ENCODE measurements at regions not wholly inside any gene's neighbourhood (a gene's known extent, or its start where the extent isn't known, plus 50 kb on each side); places are given as distances from the start of the nearest gene placed in this dataset.
A peak's percentile ranks its signal among the peaks of the same experiment; 100 is the strongest.
"Not testable (repeated sequence)": the region's sequence is repeated elsewhere in the genome, so short reads cannot be mapped to it uniquely, and the experiment has no call there.

- no peak for DNase-seq (ENCODE audit: low spot score)
Observed at GRCh38 chr17:53061446-53061845, 761.3 kb upstream of the KIF2B start.

DNA sequence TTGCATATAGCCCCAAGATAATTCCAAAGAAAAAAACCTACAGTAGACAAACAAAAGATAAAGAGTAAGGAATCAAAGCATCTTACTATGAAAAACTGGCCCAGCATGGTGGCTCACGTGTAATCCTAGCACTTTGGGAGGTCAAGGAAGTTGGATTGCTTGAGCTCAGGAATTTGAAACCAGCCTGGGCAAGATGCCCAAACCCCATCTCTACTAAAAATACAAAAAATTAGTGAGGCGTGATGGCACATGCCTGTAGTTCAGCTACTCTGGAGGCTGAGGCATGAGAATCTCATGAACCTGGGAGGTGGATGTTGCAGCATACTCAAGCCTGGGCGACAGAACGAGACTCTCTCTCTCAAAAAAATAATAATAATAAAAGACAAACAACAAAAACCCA, 764.7 kb upstream of the KIF2B start:
- DNase-seq (ENCODE audit: low spot score): no peak

DNA sequence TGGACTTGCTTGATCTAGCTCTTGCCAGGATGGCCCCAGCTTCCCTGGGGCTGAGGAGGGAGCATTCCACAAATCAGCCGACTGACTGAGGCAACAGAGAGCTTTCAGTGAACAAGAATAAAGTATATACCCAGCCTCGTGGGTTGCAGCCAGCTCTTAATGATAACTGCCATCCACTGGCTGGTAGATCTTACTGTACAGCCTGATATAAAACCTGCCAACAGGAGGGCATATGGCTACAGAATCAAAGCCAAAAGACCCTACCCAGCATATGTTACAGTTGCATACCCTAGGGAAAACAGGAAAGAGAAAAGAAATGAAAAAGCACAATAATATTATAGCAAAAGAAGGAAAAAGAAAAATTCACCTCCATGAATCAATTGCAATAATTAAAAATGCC, 775.9 kb upstream of the KIF2B start:
- DNase-seq (ENCODE audit: low spot score): no peak

- DNase-seq (ENCODE audit: low spot score): no peak
Observed at GRCh38 chr17:53039981-53040380, 782.7 kb upstream of the KIF2B start.

DNA sequence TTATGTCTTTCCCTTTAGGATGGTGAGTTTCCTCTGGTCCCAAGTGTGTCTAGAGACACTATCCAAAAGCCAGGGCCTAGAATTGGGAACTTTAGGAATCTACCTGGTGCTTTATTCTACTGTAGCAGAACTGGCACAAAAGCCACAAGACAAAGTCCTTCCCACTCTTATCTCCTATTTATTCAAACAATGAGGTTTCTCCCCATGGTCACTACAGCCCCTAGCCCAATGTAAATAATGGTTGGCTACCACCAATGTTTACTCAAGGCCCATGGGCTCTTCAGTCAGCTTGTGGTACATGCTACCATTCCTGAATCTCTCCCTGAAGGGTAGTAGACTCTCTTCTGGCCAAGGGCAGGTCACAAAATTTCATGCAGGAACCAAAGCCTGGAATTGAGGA, 789.4 kb upstream of the KIF2B start:
- no peak for DNase-seq (ENCODE audit: low spot score)

DNA sequence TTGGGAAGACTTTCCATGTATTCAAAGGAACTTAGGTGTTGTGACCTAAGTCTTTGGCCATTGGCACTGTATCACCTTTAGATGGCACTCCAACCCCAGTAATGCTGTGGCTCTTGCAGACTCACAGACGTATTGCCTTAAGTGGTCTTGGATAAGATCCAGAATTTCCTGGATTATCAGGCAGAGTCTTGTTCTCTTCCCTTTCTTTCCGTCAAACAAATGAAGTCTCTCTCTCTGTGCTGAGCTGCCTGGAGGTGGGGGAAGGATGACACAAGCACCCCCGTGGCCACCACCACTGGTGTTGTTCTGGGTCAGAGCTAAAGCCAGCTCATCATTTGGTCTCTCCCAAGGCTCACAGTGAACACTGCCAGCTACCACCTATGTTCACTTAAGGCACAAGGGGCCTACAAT, 789.9 kb upstream of the KIF2B start:
- peak; percentile 32 for DNase-seq (ENCODE audit: low spot score)

DNA sequence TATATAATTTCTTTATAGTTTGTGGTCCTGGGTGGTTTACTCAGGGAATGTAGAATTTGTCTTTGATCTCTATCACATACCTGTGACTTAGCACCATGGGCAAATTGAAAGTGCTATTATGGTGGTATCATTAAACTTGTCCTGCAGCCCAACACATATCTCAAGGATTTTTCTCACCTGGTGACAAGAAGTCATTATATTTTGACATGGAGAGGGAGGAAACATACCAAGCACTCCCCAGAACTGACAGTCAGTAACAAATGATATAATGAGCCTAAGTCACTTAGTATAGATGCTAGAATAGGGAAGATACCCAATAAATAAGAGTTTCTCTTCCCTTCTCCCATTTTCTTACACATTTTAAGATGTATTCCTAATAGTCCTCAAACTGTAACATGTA, 805.5 kb upstream of the KIF2B start:
- DNase-seq (ENCODE audit: low spot score): no peak

DNA sequence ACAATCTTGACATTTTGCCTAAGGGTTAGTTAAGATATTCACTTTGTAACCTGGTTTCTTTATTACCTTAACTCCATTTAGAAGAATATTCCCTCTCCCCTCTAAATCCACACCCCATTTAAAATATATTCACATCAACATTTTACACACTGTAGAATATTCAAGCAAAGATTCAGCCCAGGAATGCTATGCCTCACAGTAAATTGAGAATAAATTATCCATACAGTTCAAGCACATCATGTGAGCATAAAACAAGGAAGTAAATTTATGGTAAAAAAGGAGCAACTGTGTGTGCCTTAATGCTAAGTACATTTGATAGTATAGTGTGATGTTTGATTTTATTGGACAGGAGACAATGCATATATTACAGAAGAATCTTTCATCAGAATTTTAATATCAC, 806.6 kb upstream of the KIF2B start:
- no peak for DNase-seq (ENCODE audit: low spot score)

- DNase-seq (ENCODE audit: low spot score): no peak
Observed at GRCh38 chr17:53012364-53012763, 810.4 kb upstream of the KIF2B start.

DNA sequence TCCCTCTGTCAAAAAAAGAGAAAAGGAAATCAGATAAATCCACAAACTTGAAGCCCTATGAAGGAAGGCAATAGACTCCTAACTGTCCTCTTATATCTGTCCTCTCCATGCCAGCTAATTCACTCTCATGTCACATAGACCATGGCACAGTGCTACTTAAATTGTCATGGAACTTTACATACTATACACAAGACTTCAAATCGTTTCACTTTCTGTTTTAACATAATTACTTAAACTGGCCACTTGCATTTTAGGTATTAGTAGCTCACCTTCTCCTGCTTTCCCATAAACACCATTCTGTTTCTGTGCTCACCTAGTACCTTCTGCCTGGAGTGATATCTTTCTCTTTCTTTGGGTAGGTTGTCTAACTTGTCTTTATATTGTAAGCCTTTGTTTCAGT, 816.7 kb upstream of the KIF2B start:
- no peak for DNase-seq (ENCODE audit: low spot score)

GRCh38 chr17:53004902-53005301, 817.8 kb upstream of the KIF2B start:
- DNase-seq (ENCODE audit: low spot score): no peak

DNA sequence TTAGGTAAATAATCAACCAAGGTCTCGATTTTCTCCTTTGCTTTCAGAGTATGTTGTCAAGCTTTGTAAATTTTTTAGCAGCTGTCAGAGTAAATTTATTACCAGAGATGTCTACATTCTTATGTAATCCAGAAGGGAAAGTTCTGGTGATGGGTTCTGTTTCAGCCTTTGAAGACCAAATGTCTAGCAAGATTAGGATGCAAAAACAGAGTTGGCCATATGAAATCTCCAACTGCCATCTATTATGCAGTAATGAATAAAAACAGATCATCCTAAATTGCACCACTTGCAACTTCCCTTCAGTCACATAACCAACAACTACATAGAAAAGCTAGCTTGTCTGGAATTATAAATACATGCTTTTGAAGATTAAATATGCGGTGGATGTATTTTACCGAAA, 826.8 kb upstream of the KIF2B start:
- DNase-seq (ENCODE audit: low spot score): no peak

GRCh38 chr17:52995147-52995546, 827.6 kb upstream of the KIF2B start:
- DNase-seq (ENCODE audit: low spot score): no peak

DNA sequence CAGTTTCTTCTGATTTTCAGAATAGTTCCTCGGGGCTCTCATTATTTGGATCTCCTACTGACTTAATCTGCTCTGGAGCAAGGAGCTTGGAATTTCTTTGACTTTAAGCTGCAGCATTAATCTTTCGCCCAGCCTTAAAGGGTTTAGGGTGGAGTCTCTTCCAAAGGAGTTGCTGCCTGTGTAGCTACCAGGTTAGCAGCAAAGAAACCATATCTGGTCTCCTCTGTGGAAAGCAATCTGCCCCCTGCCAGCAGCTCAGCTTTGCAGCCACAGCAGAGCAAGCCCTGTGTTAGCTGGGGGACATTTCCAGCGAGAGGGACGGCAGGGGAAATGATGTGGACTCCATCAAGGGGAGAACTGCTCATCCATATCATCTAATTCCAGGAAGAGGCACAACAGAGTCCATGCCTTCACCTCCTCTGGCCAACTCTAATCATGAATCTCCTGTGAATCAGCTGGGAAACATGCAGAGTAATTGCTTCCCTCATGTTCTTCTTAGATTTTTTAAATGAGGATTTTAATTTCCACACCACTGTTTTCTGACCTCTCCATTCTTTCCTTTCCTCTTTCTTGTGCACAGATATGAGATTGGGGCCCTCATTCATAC, 827.6 kb upstream of the CA10 start:
- no peak for DNase-seq (ENCODE audit: low spot score)

DNA sequence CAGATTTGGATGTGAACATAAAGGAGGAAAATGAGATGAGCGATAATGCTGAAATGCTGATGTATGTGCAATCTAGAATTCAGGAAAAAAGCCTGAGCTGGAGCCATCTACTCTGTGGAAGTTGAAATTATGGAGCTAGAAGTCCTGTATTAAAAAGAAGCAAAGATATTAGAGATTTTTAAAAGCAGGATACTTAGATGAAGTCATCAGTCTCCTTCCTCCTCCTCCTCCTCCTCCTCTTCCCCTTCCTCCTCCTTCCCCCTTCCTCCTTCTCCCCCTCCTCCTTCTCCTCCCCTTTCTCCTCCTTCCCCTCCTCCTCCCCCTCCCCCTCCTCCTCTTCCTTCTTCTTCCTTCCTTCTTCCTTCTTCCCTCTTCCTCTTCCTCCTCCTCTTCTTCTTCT, 823.8 kb upstream of the CA10 start:
- DNase-seq (ENCODE audit: low spot score): no peak

DNA sequence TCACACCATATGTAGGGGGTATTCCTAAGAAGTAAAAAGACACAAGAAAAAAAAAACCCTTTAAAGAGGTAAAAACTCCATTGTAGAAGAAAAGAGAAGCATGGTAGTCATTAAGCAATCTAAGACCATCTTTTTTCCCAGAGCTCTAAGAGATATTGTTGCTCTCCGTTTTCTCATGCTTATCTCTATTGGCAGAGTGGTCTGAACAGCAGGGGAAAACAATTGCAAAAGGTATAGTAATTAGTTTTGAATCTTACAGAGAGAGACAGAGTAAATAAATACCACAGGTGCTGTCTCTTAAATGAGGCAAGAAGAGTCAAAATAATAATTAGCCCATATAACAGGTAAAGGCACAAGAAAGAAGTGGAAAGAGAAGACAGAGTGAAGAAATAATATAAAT, 821.4 kb upstream of the CA10 start:
- DNase-seq (ENCODE audit: low spot score): no peak

DNA sequence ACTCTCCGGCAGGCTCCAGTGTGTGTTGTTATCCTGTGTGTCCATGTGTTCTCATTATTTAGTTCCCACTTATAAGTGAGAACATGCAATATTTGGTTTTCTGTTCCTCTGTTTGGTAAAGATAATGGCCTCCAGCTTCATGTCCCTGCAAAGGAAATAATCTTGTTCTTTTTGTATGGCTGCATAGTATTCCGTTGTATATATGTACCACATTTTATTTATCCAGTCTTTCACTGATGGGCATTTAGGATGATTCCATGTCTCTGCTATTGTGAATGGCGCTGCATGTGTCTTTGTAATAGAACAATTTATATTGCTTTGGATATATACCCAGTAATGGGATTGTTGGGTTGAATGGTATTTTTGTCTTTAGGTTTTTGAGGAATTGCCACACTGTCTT, 807.3 kb upstream of the CA10 start:
- DNase-seq (ENCODE audit: low spot score): no peak

DNA sequence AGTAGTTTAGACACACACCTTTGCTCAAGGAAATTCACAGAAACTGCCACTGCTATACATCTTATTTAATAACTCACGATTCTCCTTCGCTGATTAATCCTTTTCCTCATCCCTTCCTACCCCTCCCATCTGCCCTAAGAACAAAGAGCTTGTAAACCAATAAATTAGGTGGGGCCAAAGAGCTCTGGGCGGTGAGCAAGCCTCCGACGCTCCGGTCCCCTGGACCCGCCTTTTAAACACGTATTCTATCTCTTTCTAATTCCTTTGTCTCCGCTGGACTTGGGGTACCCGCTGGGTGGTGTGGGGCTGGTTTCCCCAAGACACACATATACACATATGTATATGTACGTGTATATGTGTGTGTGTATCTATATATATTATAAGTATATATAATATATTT, 803.2 kb upstream of the CA10 start:
- not testable (repeated sequence) for DNase-seq (ENCODE audit: low spot score)

- no peak for DNase-seq (ENCODE audit: low spot score)
Observed at GRCh38 chr17:52957411-52957810, 798.9 kb upstream of the CA10 start.

- DNase-seq (ENCODE audit: low spot score): no peak
Observed at GRCh38 chr17:52947418-52947817, 788.9 kb upstream of the CA10 start.

GRCh38 chr17:52938623-52939230, 780.2 kb upstream of the CA10 start:
- DNase-seq (ENCODE audit: low spot score): no peak

- no peak for DNase-seq (ENCODE audit: low spot score)
Observed at GRCh38 chr17:52930581-52930980, 772.1 kb upstream of the CA10 start.

GRCh38 chr17:52930145-52930544, 771.6 kb upstream of the CA10 start:
- no peak for DNase-seq (ENCODE audit: low spot score)

GRCh38 chr17:52923658-52924057, 765.1 kb upstream of the CA10 start:
- DNase-seq (ENCODE audit: low spot score): no peak

Measured in mucosa of gallbladder (tissue), 1 donor.